CD14-positive monocyte (primary cell): ENCODE measurements at regions not wholly inside any gene's neighbourhood (a gene's known extent, or its start where the extent isn't known, plus 50 kb on each side); places are given as distances from the start of the nearest gene placed in this dataset.

Experiments
- DNase-seq, 3 donors: peaks; one replicate each; pipeline ENCODE4 v3.0.0-alpha.2; 2011 to 2022
- H2AFZ ChIP-seq: 2 replicates; pipeline ENCODE4 v1.6.0; 2012; ENCODE audit warnings: mild to moderate bottlenecking, low read depth, low read length, inconsistent platforms; ENCODE audit not compliant: insufficient read depth, poor library complexity, severe bottlenecking
- H3K27ac ChIP-seq, 2 donors: 1 replicate in 1 of 2; 2 replicates in 1 of 2; pipeline ENCODE4 v1.5.1; 2012 to 2013; ENCODE audit warnings: low read length in 2 of 2, control low read depth in 1 of 2, inconsistent platforms in 1 of 2, low read depth in 1 of 2, mild to moderate bottlenecking in 1 of 2
- H3K27me3 ChIP-seq, 2 donors: one replicate each; pipeline versions ENCODE4 v1.6.0 to v1.6.1; 2011 to 2013; ENCODE audit warnings: low read length in 2 of 2; ENCODE audit not compliant: control insufficient read depth in 2 of 2, insufficient read depth in 2 of 2
- H3K36me3 ChIP-seq, 2 donors: replicated peaks in 1 of 2; 1 replicate in 1 of 2; 2 replicates in 1 of 2; pipeline versions ENCODE4 v1.5.1 to v1.6.1; 2012 to 2013; ENCODE audit warnings: low read length in 2 of 2, control low read depth in 1 of 2, inconsistent platforms in 1 of 2, mild to moderate bottlenecking in 1 of 2; ENCODE audit not compliant: insufficient read depth in 2 of 2, control insufficient read depth in 1 of 2
- H3K4me1 ChIP-seq, 2 donors: 1 replicate in 1 of 2; 2 replicates in 1 of 2; pipeline versions ENCODE4 v1.5.1 to v1.6.1; 2012 to 2013; ENCODE audit warnings: low read length in 2 of 2, control low read depth in 1 of 2, inconsistent platforms in 1 of 2, mild to moderate bottlenecking in 1 of 2, moderate library complexity in 1 of 2; ENCODE audit not compliant: insufficient read depth in 2 of 2, control insufficient read depth in 1 of 2
- H3K4me2 ChIP-seq: replicated peaks from 2 replicates; pipeline ENCODE3; 2012; ENCODE audit warnings: low read length, moderate library complexity, mild to moderate bottlenecking; ENCODE audit not compliant: poor library complexity, severe bottlenecking; ENCODE audit errors: extremely low read depth
- H3K4me3 ChIP-seq, 3 experiments: fragments of 200-600 bp in 1 of 3; sonication (generic) in 1 of 3; replicated peaks in 1 of 3; 1 replicate in 2 of 3; 2 replicates in 1 of 3; pipeline ENCODE4 v1.5.1; 2011 to 2013; ENCODE audit warnings: low read length in 3 of 3, mild to moderate bottlenecking in 3 of 3, control low read depth in 2 of 3, low read depth in 2 of 3, inconsistent platforms in 1 of 3, moderate library complexity in 1 of 3
- H3K79me2 ChIP-seq: 2 replicates; pipeline ENCODE4 v1.6.0; 2012; ENCODE audit warnings: mild to moderate bottlenecking, control low read depth, inconsistent platforms, low read length, moderate library complexity; ENCODE audit not compliant: insufficient read depth
- H3K9ac ChIP-seq: 2 replicates; pipeline ENCODE4 v1.6.0; 2017; ENCODE audit warnings: low read length, mild to moderate bottlenecking; ENCODE audit not compliant: insufficient read depth, poor library complexity, severe bottlenecking
- H3K9me3 ChIP-seq, 2 donors: replicated peaks in 1 of 2; 1 replicate in 1 of 2; 2 replicates in 1 of 2; pipeline versions ENCODE4 v1.5.1 to v1.6.1; 2012 to 2013; ENCODE audit warnings: low read length in 2 of 2, control low read depth in 1 of 2; ENCODE audit not compliant: control insufficient read depth in 1 of 2, insufficient read depth in 1 of 2
- H4K20me1 ChIP-seq: 2 replicates; pipeline ENCODE4 v1.6.0; 2012; ENCODE audit warnings: mild to moderate bottlenecking, low read length, control low read depth, moderate library complexity; ENCODE audit not compliant: insufficient read depth
- H3K27ac Mint-ChIP-seq, 7 donors: one replicate each; pipeline ENCODE4 v1.8.0; 2020; ENCODE audit warnings: mild to moderate bottlenecking in 7 of 7, mixed read lengths in 7 of 7, moderate library complexity in 6 of 7, inconsistent platforms in 2 of 7
- H3K27me3 Mint-ChIP-seq, 3 donors: one replicate each; pipeline ENCODE4 v1.8.0; 2021 to 2022; ENCODE audit warnings: low read depth in 3 of 3, mild to moderate bottlenecking in 3 of 3, mixed read lengths in 3 of 3, moderate library complexity in 3 of 3, inconsistent platforms in 1 of 3
- H3K36me3 Mint-ChIP-seq, 2 donors: one replicate each; pipeline ENCODE4 v1.8.0; 2020; ENCODE audit warnings: mixed read lengths in 2 of 2, inconsistent platforms in 1 of 2, mild to moderate bottlenecking in 1 of 2
- H3K4me1 Mint-ChIP-seq: one replicate; pipeline ENCODE4 v1.8.0; 2020; ENCODE audit warnings: mild to moderate bottlenecking, mixed read lengths
- H3K4me3 Mint-ChIP-seq, 2 donors: one replicate each; pipeline ENCODE4 v1.8.0; 2020; ENCODE audit warnings: mild to moderate bottlenecking in 2 of 2, mixed read lengths in 2 of 2, moderate library complexity in 1 of 2
- H3K9me3 Mint-ChIP-seq, 7 donors: one replicate each; pipeline ENCODE4 v1.8.0; 2020 to 2022; ENCODE audit warnings: mixed read lengths in 7 of 7, mild to moderate bottlenecking in 6 of 7, moderate library complexity in 6 of 7, inconsistent platforms in 2 of 7
- WGBS: methylation state at CpG from one replicate; pipeline ENCODE4 v1.1.5; 2013; ENCODE audit warnings: missing lambda C conversion rate; ENCODE audit not compliant: insufficient coverage; 5-methylcytosine and 5-hydroxymethylcytosine counted together
- intact Hi-C, 2 donors: fragments of 100-400 bp; cut with micrococcal nuclease; formaldehyde crosslinking; loops; one replicate each; pipeline versions ENCODE4 v1.15.0 to v1.15.1; 2023
- TF ChIP-seq, protein P1 (sequence below): fragments of 200-600 bp; IDR thresholded peaks from one replicate; pipeline ENCODE4 v1.8.0; 2022; ENCODE audit warnings: antibody characterized with exemption, mild to moderate bottlenecking

DNA sequence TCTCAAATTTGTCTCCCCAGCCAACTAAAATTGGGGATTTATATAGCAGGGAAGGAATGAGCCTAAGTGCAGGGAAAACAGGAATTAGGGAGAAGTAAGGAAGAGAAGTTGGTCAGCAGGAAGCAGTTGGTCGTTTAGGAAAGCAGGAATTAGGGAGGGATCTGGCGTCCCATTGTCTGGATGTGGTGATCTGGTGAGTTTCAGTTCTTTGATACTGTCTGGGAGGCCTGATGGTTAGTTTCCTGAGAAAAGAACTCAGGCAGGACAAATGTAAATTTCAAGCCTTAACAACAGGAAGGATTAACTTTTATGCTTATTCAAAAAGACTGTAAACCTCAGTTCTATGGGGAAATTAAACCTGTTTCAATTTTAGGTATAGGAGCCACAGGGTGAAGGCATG lies 116.2 kb upstream of the PRL start:
- H3K4me2 ChIP-seq, result no peak overlapping the region
- H3K9me3 ChIP-seq, result no peaks in the 10 kb centered on the region
- TF ChIP-seq, protein P1, sequence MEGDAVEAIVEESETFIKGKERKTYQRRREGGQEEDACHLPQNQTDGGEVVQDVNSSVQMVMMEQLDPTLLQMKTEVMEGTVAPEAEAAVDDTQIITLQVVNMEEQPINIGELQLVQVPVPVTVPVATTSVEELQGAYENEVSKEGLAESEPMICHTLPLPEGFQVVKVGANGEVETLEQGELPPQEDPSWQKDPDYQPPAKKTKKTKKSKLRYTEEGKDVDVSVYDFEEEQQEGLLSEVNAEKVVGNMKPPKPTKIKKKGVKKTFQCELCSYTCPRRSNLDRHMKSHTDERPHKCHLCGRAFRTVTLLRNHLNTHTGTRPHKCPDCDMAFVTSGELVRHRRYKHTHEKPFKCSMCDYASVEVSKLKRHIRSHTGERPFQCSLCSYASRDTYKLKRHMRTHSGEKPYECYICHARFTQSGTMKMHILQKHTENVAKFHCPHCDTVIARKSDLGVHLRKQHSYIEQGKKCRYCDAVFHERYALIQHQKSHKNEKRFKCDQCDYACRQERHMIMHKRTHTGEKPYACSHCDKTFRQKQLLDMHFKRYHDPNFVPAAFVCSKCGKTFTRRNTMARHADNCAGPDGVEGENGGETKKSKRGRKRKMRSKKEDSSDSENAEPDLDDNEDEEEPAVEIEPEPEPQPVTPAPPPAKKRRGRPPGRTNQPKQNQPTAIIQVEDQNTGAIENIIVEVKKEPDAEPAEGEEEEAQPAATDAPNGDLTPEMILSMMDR, result no peak
- H4K20me1 ChIP-seq, result no peaks in the 10 kb centered on the region
- no peak overlapping the region for H3K27ac Mint-ChIP-seq
- no peak overlapping the region for H3K9ac ChIP-seq
- no peak overlapping the region for H3K27ac ChIP-seq
- peaks cover 15% of the 10 kb centered on the region for H3K4me1 Mint-ChIP-seq
- H3K4me3 ChIP-seq, result no peak overlapping the region
- H3K79me2 ChIP-seq, result no peaks in the 10 kb centered on the region
- H3K9me3 Mint-ChIP-seq, result peaks cover 0 to 7% (median 2%) of the 10 kb centered on the region in 7 donors
- H3K27me3 Mint-ChIP-seq, result no peaks in the 10 kb centered on the region
- peaks cover 3 to 5% of the 10 kb centered on the region in 2 donors for H3K4me1 ChIP-seq
- H3K36me3 Mint-ChIP-seq, result no peaks in the 10 kb centered on the region
- H3K4me3 Mint-ChIP-seq, result no peak overlapping the region
- no peak for DNase-seq
- WGBS, result 42% methylated on average over 2 of the region's 2 CpGs
- no peak overlapping the region for H2AFZ ChIP-seq
- intact Hi-C loops, result no loop called here
- no peaks in the 10 kb centered on the region for H3K36me3 ChIP-seq
- H3K27me3 ChIP-seq, result no peaks in the 10 kb centered on the region

DNA sequence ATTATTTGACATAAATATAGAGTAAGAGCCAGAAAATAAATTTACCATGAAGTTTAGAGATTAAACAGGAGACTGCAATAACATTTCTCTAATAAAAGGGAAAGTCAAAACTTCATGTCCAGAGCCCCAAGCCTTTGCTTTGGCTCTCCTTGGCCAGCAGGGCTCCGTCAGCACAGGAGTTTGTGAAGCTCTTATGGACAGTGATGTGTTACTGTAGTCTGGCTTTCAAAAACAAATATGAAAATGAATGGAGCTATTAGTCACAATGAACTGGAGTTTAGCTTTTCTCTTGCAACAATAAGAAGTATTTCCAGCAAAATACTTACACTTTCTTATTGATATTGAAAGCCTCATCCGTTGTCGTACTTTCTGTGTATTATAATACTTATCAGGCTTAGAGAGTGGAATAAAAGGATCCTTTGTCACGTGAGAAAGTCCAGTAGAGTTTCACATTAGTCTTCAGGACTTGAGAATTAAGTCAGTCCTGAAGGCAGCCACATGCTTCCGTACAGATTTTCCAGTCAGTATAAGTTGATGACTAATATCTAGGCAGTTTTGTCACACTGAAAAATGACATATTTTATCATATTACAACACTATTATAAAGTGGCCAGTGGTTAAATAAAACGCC lies 117.0 kb upstream of the PRL start:
- Mint-ChIP-seq H3K36me3 (no peaks in the 10 kb centered on the region), H3K9me3 (peaks cover 0 to 13% (median 7%) of the 10 kb centered on the region in 7 donors), H3K27ac (peak overlapping the region in 1 of 7 donors; percentile 19), H3K4me3 (no peak overlapping the region), H3K4me1 (peaks cover 15% of the 10 kb centered on the region), H3K27me3 (no peaks in the 10 kb centered on the region)
- peak in 2 of 3 donors; percentile 1 to 36 for DNase-seq
- Histone ChIP-seq H3K27ac (no peak overlapping the region), H4K20me1 (no peaks in the 10 kb centered on the region), H3K4me1 (peaks cover 3 to 5% of the 10 kb centered on the region in 2 donors), H2AFZ (peak overlapping the region; percentile 16), H3K4me2 (no peak overlapping the region), H3K79me2 (no peaks in the 10 kb centered on the region), H3K4me3 (no peak overlapping the region), H3K36me3 (no peaks in the 10 kb centered on the region), H3K9me3 (no peaks in the 10 kb centered on the region), H3K9ac (no peak overlapping the region), H3K27me3 (no peaks in the 10 kb centered on the region)
- intact Hi-C loops, result no loop called here
- TF ChIP-seq, protein P1, result no peak
- WGBS, result no CpG with 5 or more reads among the region's 6 CpGs
